OCI-LY7 (cell line): ENCODE measurements at regions not wholly inside any gene's neighbourhood (a gene's known extent, or its start where the extent isn't known, plus 50 kb on each side); places are given as distances from the start of the nearest gene placed in this dataset.
A peak's percentile ranks its signal among the peaks of the same experiment; 100 is the strongest.

Source experiments
- BruUV-seq: library from RNA; stranded (reverse); fragments of 400-500 nt; replicated peaks from 2 replicates; lab custom pipeline; 2021; lab: Mats Ljungman, UMichigan
- CTCF ChIA-PET: fragments of 300-600 bp; sonication (Branson Sonifier 250); formaldehyde crosslinking; loops from one replicate; lab custom pipeline; 2022; ENCODE audit warnings: antibody characterized with exemption; ENCODE audit not compliant: unreplicated experiment; lab: Charles Lee
- POLR2A ChIA-PET: fragments of 300-600 bp; sonication (Branson Sonifier 250); formaldehyde crosslinking; loops from one replicate; lab custom pipeline; 2022; ENCODE audit warnings: antibody characterized with exemption; lab: Charles Lee
- DNase-seq: peaks from one replicate; pipeline ENCODE4 v3.0.0-alpha.2; 2015; ENCODE audit warnings: low spot score
- H2AFZ ChIP-seq: fragments of 200-600 bp; sonication (generic), shearing (Covaris generic); 2 replicates; pipeline ENCODE4 v1.6.1; 2014; ENCODE audit warnings: mild to moderate bottlenecking, antibody characterized with exemption, low read length, moderate library complexity
- H3K27ac ChIP-seq: fragments of 200-600 bp; sonication (generic); 2 replicates; pipeline ENCODE4 v1.5.1; 2014; ENCODE audit warnings: mixed run types, low read depth, mild to moderate bottlenecking, moderate library complexity, low read length, inconsistent platforms; ENCODE audit not compliant: poor library complexity, severe bottlenecking
- H3K36me3 ChIP-seq: fragments of 200-600 bp; sonication (generic); 2 replicates; pipeline ENCODE4 v1.6.1; 2014; ENCODE audit warnings: mild to moderate bottlenecking, antibody characterized with exemption, low read length, moderate library complexity, mixed read lengths; ENCODE audit not compliant: insufficient read depth
- H3K4me1 ChIP-seq: fragments of 200-600 bp; sonication (generic); 2 replicates; pipeline ENCODE4 v1.5.1; 2014; ENCODE audit warnings: mild to moderate bottlenecking, low read length; ENCODE audit not compliant: insufficient read depth, poor library complexity, severe bottlenecking
- H3K4me2 ChIP-seq: fragments of 200-600 bp; sonication (generic); 2 replicates; pipeline ENCODE4 v1.6.1; 2014; ENCODE audit warnings: mild to moderate bottlenecking, low read length
- H3K4me3 ChIP-seq: fragments of 200-600 bp; sonication (generic); 2 replicates; pipeline ENCODE4 v1.5.1; 2014; ENCODE audit warnings: mild to moderate bottlenecking, low read depth, low read length; ENCODE audit not compliant: poor library complexity, severe bottlenecking
- H3K79me2 ChIP-seq: fragments of 200-600 bp; sonication (generic); 2 replicates; pipeline ENCODE4 v1.6.1; 2016; ENCODE audit warnings: low read depth, mild to moderate bottlenecking, low read length, moderate library complexity, mixed read lengths; ENCODE audit not compliant: insufficient read depth
- H3K9me2 ChIP-seq: fragments of 200-600 bp; sonication (generic); 2 replicates; pipeline ENCODE4 v1.6.1; 2016; ENCODE audit warnings: mild to moderate bottlenecking, low read length, mixed read lengths; ENCODE audit not compliant: insufficient read depth
- H3K9me3 ChIP-seq: fragments of 200-600 bp; sonication (generic); 2 replicates; pipeline ENCODE4 v1.6.1; 2014; ENCODE audit warnings: mild to moderate bottlenecking, mixed run types, low read length, mixed read lengths
- H4K20me1 ChIP-seq: fragments of 200-600 bp; sonication (generic); 2 replicates; pipeline ENCODE4 v1.6.1; 2014; ENCODE audit warnings: mild to moderate bottlenecking, antibody characterized with exemption, low read length, moderate library complexity, mixed read lengths; ENCODE audit not compliant: insufficient read depth
- CTCF ChIP-seq: fragments of 200-600 bp; sonication (generic); conservative IDR thresholded peaks from 2 replicates; pipeline ENCODE4 v1.5.1; 2014; ENCODE audit warnings: mild to moderate bottlenecking, antibody characterized with exemption, low read length, moderate library complexity, mixed read lengths
- EZH2phosphoT487 ChIP-seq: fragments of 200-600 bp; sonication (generic); IDR thresholded peaks from 2 replicates; pipeline ENCODE4 v1.6.1; 2018; ENCODE audit warnings: low read depth, borderline replicate concordance, mild to moderate bottlenecking, mixed run types, antibody characterized with exemption, low read length, moderate library complexity, mixed read lengths
- intact Hi-C: fragments of 100-400 bp; cut with micrococcal nuclease; formaldehyde crosslinking; loops from one replicate; pipeline ENCODE4 v1.10.0; 2022; ENCODE audit not compliant: unreplicated experiment

GRCh38 chr6:118710616-118711015 is 59.2 kb upstream of the CEP85L start:
- no peak for DNase-seq
- Histone ChIP-seq H3K27ac (peak overlapping the region; percentile 87), H3K9me3 (no peaks in the 10 kb centered on the region), H2AFZ (peak overlapping the region; percentile 91; the same call in 1 of the 2 replicates), H3K79me2 (peaks cover 26% of the 10 kb centered on the region; the same call in 1 of the 2 replicates), H3K4me2 (peak overlapping the region; percentile 82), H3K36me3 (no peaks in the 10 kb centered on the region), H3K4me1 (peaks cover 38% of the 10 kb centered on the region), H3K4me3 (peak overlapping the region; percentile 80), H3K9me2 (no peaks in the 10 kb centered on the region), H4K20me1 (no peaks in the 10 kb centered on the region)
- ChIA-PET CTCF (interaction anchor here (1.1 kb wide), 1 partner anchor 13 kb away, joined by 3 read pairs; no protein-coding TSS in a partner anchor), POLR2A (interaction anchor here (0.8 to 2.2 kb wide), 6 partner anchors 8 to 173 kb away, joined by 3 to 10 read pairs (median 6); no protein-coding TSS in a partner anchor)
- TF ChIP-seq EZH2phosphoT487, result no peak
- no peak for TF ChIP-seq CTCF
- BruUV-seq, result no TSS peak
- intact Hi-C loops, result no loop called here

GRCh38 chr6:118709859-118710350 is 58.5 kb upstream of the CEP85L start:
- no peaks in the 10 kb centered on the region for H3K9me3 ChIP-seq
- H3K36me3 ChIP-seq, result no peaks in the 10 kb centered on the region
- intact Hi-C loops, result loop anchor here (1.0 to 2.0 kb wide), 3 partner anchors 59 to 639 kb away; partner anchors contain the start of genes ASF1A, CEP85L and MAN1A1
- peaks cover 45% of the 10 kb centered on the region for H3K4me1 ChIP-seq
- H3K4me2 ChIP-seq, result peak overlapping the region; percentile 82
- BruUV-seq, result no TSS peak
- H3K79me2 ChIP-seq, result peaks cover 31% of the 10 kb centered on the region; the same call in 1 of the 2 replicates
- ChIA-PET CTCF (interaction anchor here (0.6 to 1.2 kb wide), 4 partner anchors 8 to 725 kb away, joined by 3 to 5 read pairs (median 4); no protein-coding TSS in a partner anchor), POLR2A (interaction anchor here (0.7 to 2.3 kb wide), 13 partner anchors 8 to 219 kb away, joined by 3 to 10 read pairs (median 5); partner anchors contain the start of gene CEP85L)
- peak; percentile 96 for DNase-seq
- peak overlapping the region; percentile 87 for H3K27ac ChIP-seq
- peak overlapping the region; percentile 91; the same call in 1 of the 2 replicates for H2AFZ ChIP-seq
- no peak for TF ChIP-seq CTCF
- no peak for TF ChIP-seq EZH2phosphoT487
- no peaks in the 10 kb centered on the region for H3K9me2 ChIP-seq
- no peaks in the 10 kb centered on the region for H4K20me1 ChIP-seq
- H3K4me3 ChIP-seq, result peak overlapping the region; percentile 80

GRCh38 chr6:118708744-118709143 is 57.4 kb upstream of the CEP85L start:
- Histone ChIP-seq H3K36me3 (no peaks in the 10 kb centered on the region), H3K4me1 (peaks cover 56% of the 10 kb centered on the region), H3K9me3 (no peaks in the 10 kb centered on the region), H3K79me2 (peaks cover 32% of the 10 kb centered on the region; the same call in 1 of the 2 replicates), H4K20me1 (no peaks in the 10 kb centered on the region), H2AFZ (peak overlapping the region; percentile 91), H3K27ac (peak overlapping the region; percentile 87), H3K9me2 (no peaks in the 10 kb centered on the region), H3K4me2 (peak overlapping the region; percentile 82), H3K4me3 (peak overlapping the region; percentile 80)
- TF ChIP-seq EZH2phosphoT487, result no peak
- no peak for TF ChIP-seq CTCF
- CTCF ChIA-PET, result interaction anchor here (0.6 to 1.2 kb wide), 5 partner anchors 9 to 133 kb away, joined by 3 to 5 read pairs (median 3); no protein-coding TSS in a partner anchor
- BruUV-seq, result no TSS peak
- POLR2A ChIA-PET, result interaction anchor here (0.8 to 2.3 kb wide), 13 partner anchors 9 to 220 kb away, joined by 3 to 10 read pairs (median 3); partner anchors contain the start of gene CEP85L
- intact Hi-C loops, result loop anchor here (1.0 to 2.0 kb wide), 3 partner anchors 57 to 640 kb away; partner anchors contain the start of genes ASF1A, CEP85L and MAN1A1
- no peak for DNase-seq
